Progenitor cell of endocrine pancreas (in vitro differentiated cells): ENCODE measurements at regions not wholly inside any gene's neighbourhood (a gene's known extent, or its start where the extent isn't known, plus 50 kb on each side); places are given as distances from the start of the nearest gene placed in this dataset.

Experiments used
- DNase-seq: peaks from one replicate; pipeline ENCODE4 v3.0.0; 2021; ENCODE audit warnings: low spot score; ENCODE audit not compliant: unreplicated experiment
- H3K27ac Mint-ChIP-seq: 2 replicates; pipeline ENCODE4 v1.8.0; 2021; ENCODE audit warnings: mild to moderate bottlenecking, moderate library complexity, mixed read lengths
- H3K27me3 Mint-ChIP-seq: 2 replicates; pipeline ENCODE4 v1.8.0; 2021; ENCODE audit warnings: mixed read lengths
- H3K36me3 Mint-ChIP-seq: 2 replicates; pipeline ENCODE4 v1.8.0; 2022; ENCODE audit warnings: mixed read lengths; ENCODE audit not compliant: insufficient read depth
- H3K4me1 Mint-ChIP-seq: 2 replicates; pipeline ENCODE4 v1.8.0; 2021; ENCODE audit warnings: low read depth, mixed read lengths
- H3K4me3 Mint-ChIP-seq: 2 replicates; pipeline ENCODE4 v1.8.0; 2021; ENCODE audit warnings: low read depth, mild to moderate bottlenecking, moderate library complexity, mixed read lengths
- H3K9me3 Mint-ChIP-seq: 2 replicates; pipeline ENCODE4 v1.8.0; 2021; ENCODE audit warnings: low read depth, mixed read lengths
- TF ChIP-seq, protein P1 (sequence below): fragments of 200-600 bp; sonication (generic); IDR thresholded peaks from one replicate; pipeline ENCODE4 v1.5.0; 2021; ENCODE audit warnings: antibody characterized with exemption, mild to moderate bottlenecking; ENCODE audit not compliant: unreplicated experiment

DNA sequence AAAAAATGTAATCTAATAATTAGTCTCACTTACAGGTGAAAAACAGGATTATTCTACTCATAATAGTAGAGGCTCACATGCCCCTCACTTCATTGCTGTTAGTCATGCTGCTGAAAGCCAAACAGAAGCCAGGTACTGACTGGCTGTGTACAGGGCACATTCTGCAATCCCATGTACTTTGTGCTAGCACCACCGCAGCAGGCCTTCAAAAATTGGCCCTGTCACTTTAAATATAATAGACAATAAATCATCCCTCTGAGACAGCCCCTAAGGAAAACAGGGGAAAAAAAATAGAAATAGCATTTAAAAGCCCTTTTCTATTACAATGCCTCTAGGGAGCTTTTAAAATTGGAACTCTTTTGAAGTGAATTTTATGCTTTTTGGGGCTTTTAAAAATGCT, 723.8 kb downstream of the TUSC7 start:
- TF ChIP-seq, protein P1, sequence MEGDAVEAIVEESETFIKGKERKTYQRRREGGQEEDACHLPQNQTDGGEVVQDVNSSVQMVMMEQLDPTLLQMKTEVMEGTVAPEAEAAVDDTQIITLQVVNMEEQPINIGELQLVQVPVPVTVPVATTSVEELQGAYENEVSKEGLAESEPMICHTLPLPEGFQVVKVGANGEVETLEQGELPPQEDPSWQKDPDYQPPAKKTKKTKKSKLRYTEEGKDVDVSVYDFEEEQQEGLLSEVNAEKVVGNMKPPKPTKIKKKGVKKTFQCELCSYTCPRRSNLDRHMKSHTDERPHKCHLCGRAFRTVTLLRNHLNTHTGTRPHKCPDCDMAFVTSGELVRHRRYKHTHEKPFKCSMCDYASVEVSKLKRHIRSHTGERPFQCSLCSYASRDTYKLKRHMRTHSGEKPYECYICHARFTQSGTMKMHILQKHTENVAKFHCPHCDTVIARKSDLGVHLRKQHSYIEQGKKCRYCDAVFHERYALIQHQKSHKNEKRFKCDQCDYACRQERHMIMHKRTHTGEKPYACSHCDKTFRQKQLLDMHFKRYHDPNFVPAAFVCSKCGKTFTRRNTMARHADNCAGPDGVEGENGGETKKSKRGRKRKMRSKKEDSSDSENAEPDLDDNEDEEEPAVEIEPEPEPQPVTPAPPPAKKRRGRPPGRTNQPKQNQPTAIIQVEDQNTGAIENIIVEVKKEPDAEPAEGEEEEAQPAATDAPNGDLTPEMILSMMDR: no peak
- no peaks in the 10 kb centered on the region for H3K36me3 Mint-ChIP-seq
- DNase-seq: no peak
- H3K4me3 Mint-ChIP-seq: no peak overlapping the region
- H3K27me3 Mint-ChIP-seq: no peaks in the 10 kb centered on the region
- H3K9me3 Mint-ChIP-seq: no peaks in the 10 kb centered on the region
- peaks cover 13% of the 10 kb centered on the region for H3K4me1 Mint-ChIP-seq
- no peak overlapping the region for H3K27ac Mint-ChIP-seq

DNA sequence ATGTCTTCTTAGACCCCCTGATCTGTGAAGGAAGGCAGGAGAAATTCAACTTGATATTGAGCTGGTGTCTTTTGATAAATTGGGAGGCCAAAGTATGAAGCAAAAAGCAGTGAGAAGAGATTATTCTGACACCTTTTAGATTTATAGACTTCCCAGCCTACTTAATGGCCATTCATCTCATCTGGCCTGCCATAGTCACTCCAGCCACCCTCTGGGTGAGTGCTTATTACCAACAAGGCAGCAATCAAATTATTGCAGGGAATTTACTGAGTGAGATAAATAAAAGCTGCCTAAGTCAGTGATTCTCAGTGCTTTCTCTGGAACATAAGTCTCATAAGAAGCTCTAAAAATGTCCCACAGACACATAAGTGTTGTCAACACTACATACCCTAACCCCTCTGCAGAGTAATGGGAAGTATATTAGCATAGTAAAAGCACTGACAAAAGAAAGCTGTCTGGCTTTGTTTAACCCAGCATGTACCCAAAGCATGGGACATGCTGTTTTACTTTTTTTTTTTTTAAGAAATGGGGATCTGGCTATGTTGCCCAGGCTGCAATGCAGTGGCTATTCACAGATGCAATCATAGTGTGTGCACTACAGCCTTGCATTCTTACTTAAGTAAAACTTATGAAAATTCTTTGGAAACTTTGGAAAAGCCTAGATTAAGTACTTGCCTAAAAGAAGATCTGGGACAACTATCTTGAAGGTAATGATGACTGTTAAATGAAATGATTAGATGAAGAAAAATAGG, 725.3 kb downstream of the TUSC7 start:
- H3K36me3 Mint-ChIP-seq: no peaks in the 10 kb centered on the region
- H3K4me3 Mint-ChIP-seq: no peak overlapping the region
- H3K27ac Mint-ChIP-seq: no peak overlapping the region
- TF ChIP-seq, protein P1: no peak
- DNase-seq: no peak
- no peaks in the 10 kb centered on the region for H3K27me3 Mint-ChIP-seq
- peaks cover 13% of the 10 kb centered on the region for H3K4me1 Mint-ChIP-seq
- no peaks in the 10 kb centered on the region for H3K9me3 Mint-ChIP-seq

DNA sequence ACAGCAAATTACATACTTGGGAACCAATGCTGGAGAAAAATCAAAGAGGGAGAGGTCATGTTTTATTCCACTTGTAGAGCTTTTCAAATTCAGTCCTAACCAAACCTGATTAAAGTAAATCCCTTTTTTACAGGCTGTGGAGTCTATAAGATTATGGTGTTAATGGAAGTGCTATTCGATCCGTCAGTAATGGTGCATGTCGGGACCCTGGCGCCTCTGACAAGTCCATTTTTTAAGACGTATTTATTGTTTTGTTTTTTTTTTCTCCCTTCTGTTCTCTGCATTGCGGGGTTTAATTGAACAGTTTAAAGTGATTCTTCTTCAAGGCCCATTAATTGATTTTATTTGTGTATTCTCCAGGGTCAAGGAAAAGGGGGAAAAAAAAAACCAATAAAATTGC, 725.9 kb downstream of the TUSC7 start:
- Mint-ChIP-seq H3K9me3 (no peaks in the 10 kb centered on the region), H3K4me3 (no peak overlapping the region), H3K36me3 (no peaks in the 10 kb centered on the region), H3K27me3 (no peaks in the 10 kb centered on the region), H3K4me1 (peaks cover 13% of the 10 kb centered on the region), H3K27ac (no peak overlapping the region)
- TF ChIP-seq, protein P1: no peak
- DNase-seq: no peak

DNA sequence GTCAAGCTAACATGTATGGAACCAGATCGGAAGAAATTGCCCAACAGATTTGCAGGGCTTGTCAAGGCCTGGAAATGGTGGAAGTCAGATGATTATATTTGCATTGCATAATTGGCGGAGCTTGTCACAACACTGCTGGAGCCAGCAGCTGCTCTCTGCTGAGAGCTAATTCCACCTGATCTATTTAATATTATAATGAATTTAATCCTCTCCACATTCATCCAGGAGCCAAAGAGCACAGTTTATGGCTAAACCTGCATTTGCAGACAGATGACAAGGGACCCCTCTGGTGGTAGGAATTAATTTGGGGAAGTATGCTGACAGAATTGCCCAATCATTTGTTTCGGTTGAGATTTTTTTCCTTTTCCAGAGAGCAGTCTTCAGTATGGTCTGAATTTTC, 730.2 kb downstream of the TUSC7 start:
- no peak overlapping the region for H3K27ac Mint-ChIP-seq
- H3K9me3 Mint-ChIP-seq: no peaks in the 10 kb centered on the region

DNA sequence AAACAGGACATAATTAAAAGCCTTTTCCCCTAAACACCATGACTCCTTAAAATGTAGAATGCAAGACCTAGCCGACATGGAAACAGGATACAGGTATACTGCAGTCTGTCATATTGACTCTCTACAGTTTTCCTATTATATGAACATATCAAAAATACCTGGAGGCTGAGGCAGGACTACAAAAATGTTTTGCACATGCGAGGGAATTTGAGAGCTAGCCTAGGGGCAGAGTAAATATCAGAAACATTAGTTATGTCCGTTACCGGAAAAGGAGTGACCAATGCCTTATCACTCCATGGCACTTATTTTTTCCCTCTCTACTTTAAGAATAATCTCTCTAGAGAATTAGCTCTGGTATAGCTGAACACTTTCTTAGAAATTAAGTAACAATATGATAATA, 732.3 kb downstream of the TUSC7 start:
- Mint-ChIP-seq H3K27ac (no peak overlapping the region), H3K4me3 (no peak overlapping the region), H3K9me3 (no peaks in the 10 kb centered on the region), H3K36me3 (no peaks in the 10 kb centered on the region), H3K4me1 (no peaks in the 10 kb centered on the region), H3K27me3 (no peaks in the 10 kb centered on the region)
- DNase-seq: no peak
- TF ChIP-seq, protein P1: no peak

More for the DNA sequence above, 730.2 kb downstream of the TUSC7 start:
- Mint-ChIP-seq H3K36me3 (no peaks in the 10 kb centered on the region), H3K4me3 (no peak overlapping the region), H3K4me1 (peaks cover 2% of the 10 kb centered on the region), H3K27me3 (no peaks in the 10 kb centered on the region)
- TF ChIP-seq, protein P1: peak; percentile 53
- DNase-seq: no peak
